Endodermal cell (in vitro differentiated cells): ENCODE measurements at regions not wholly inside any gene's neighbourhood (a gene's known extent, or its start where the extent isn't known, plus 50 kb on each side); places are given as distances from the start of the nearest gene placed in this dataset.

ENCODE experiments used
- DNase-seq: peaks from one replicate; pipeline ENCODE4 v3.0.0-alpha.2; 2017
- H3K27ac ChIP-seq: 2 replicates; pipeline ENCODE4 v1.5.1; 2013; ENCODE audit warnings: mild to moderate bottlenecking, low read depth, low read length, moderate library complexity
- H3K27me3 ChIP-seq: 2 replicates; pipeline ENCODE4 v1.6.1; 2013; ENCODE audit warnings: mild to moderate bottlenecking, low read length, moderate library complexity; ENCODE audit not compliant: insufficient read depth, control insufficient read depth, poor library complexity, severe bottlenecking
- H3K36me3 ChIP-seq: 2 replicates; pipeline ENCODE4 v1.7.0; 2013; ENCODE audit warnings: mild to moderate bottlenecking, low read length, moderate library complexity; ENCODE audit not compliant: control insufficient read depth, insufficient read depth
- H3K4me1 ChIP-seq: one replicate; pipeline ENCODE4 v1.7.0; 2013; ENCODE audit warnings: low read length; ENCODE audit not compliant: control insufficient read depth, insufficient read depth
- H3K4me3 ChIP-seq: 2 replicates; pipeline ENCODE4 v1.5.1; 2013; ENCODE audit warnings: mild to moderate bottlenecking, low read length, moderate library complexity
- H3K9ac ChIP-seq: 2 replicates; pipeline ENCODE4 v1.6.1; 2013; ENCODE audit warnings: mild to moderate bottlenecking, low read length, moderate library complexity; ENCODE audit not compliant: poor library complexity, severe bottlenecking; ENCODE audit errors: extremely low read depth
- H3K9me3 ChIP-seq: 2 replicates; pipeline ENCODE4 v1.6.1; 2013; ENCODE audit warnings: mild to moderate bottlenecking, low read length, moderate library complexity; ENCODE audit not compliant: control insufficient read depth
- H3K27ac Mint-ChIP-seq: 2 replicates; pipeline ENCODE4 v1.8.0; 2020; ENCODE audit warnings: mixed read lengths
- H3K27me3 Mint-ChIP-seq: 2 replicates; pipeline ENCODE4 v1.8.0; 2021; ENCODE audit warnings: mild to moderate bottlenecking, mixed read lengths; ENCODE audit not compliant: insufficient read depth
- H3K36me3 Mint-ChIP-seq: 2 replicates; pipeline ENCODE4 v1.8.0; 2020; ENCODE audit warnings: low read depth, mixed read lengths
- H3K4me1 Mint-ChIP-seq: 2 replicates; pipeline ENCODE4 v1.8.0; 2020; ENCODE audit warnings: mixed read lengths
- H3K4me3 Mint-ChIP-seq: 2 replicates; pipeline ENCODE4 v1.8.0; 2020; ENCODE audit warnings: mild to moderate bottlenecking, moderate library complexity, mixed read lengths
- H3K9me3 Mint-ChIP-seq: 2 replicates; pipeline ENCODE4 v1.8.0; 2020; ENCODE audit warnings: mild to moderate bottlenecking, mixed read lengths
- WGBS, 2 experiments: methylation state at CpG; one replicate each; pipeline versions ENCODE4 v1.1.5 to v1.1.7; 2013; ENCODE audit warnings: missing lambda C conversion rate in 2 of 2, mixed read lengths in 1 of 2; ENCODE audit not compliant: insufficient coverage in 1 of 2, insufficient read length in 1 of 2; 5-methylcytosine and 5-hydroxymethylcytosine counted together
- TF ChIP-seq, protein P1 (sequence below): fragments of 200-600 bp; sonication (generic); conservative IDR thresholded peaks from 2 replicates; pipeline ENCODE4 v1.5.0; 2021; ENCODE audit warnings: antibody characterized with exemption, mild to moderate bottlenecking

GRCh38 chr2:139380051-139380450 is 599.9 kb upstream of the NXPH2 start:
- Mint-ChIP-seq H3K27me3 (peaks cover 4% of the 10 kb centered on the region), H3K27ac (no peak overlapping the region), H3K36me3 (no peaks in the 10 kb centered on the region), H3K4me1 (peaks cover 9% of the 10 kb centered on the region), H3K4me3 (no peak overlapping the region), H3K9me3 (no peaks in the 10 kb centered on the region)
- no peak for DNase-seq
- Histone ChIP-seq H3K9ac (no peak overlapping the region), H3K36me3 (no peaks in the 10 kb centered on the region), H3K27ac (no peak overlapping the region), H3K4me1 (peaks cover 4% of the 10 kb centered on the region), H3K4me3 (no peak overlapping the region), H3K27me3 (peaks cover 36% of the 10 kb centered on the region), H3K9me3 (no peaks in the 10 kb centered on the region)
- whole genome bisulfite sequencing, 2 experiments = 90 to 100% methylated on average over 1 of the region's 1 CpG
- TF ChIP-seq, protein P1, sequence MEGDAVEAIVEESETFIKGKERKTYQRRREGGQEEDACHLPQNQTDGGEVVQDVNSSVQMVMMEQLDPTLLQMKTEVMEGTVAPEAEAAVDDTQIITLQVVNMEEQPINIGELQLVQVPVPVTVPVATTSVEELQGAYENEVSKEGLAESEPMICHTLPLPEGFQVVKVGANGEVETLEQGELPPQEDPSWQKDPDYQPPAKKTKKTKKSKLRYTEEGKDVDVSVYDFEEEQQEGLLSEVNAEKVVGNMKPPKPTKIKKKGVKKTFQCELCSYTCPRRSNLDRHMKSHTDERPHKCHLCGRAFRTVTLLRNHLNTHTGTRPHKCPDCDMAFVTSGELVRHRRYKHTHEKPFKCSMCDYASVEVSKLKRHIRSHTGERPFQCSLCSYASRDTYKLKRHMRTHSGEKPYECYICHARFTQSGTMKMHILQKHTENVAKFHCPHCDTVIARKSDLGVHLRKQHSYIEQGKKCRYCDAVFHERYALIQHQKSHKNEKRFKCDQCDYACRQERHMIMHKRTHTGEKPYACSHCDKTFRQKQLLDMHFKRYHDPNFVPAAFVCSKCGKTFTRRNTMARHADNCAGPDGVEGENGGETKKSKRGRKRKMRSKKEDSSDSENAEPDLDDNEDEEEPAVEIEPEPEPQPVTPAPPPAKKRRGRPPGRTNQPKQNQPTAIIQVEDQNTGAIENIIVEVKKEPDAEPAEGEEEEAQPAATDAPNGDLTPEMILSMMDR = no peak

DNA sequence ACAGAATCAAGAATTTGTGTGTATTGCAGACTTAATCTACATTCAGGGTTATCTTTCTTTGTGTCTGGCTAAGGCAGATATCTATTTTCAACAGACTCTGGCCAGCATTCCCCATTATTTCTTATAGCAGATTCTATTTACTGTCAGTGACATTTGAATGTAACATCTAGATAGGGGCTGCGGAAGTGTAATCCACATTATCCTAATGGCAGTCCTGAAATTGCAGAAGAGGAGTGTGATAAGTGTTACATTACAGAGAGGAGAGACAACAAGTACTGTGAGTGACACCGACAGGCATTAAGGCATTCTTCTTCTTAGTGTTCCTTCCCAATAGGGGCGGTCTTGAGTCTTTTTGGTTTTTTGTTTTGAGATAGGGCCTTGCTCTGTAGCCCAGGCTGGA is 598.2 kb upstream of the NXPH2 start:
- TF ChIP-seq, protein P1 = no peak
- Histone ChIP-seq H3K9ac (no peak overlapping the region), H3K27me3 (peaks cover 26% of the 10 kb centered on the region), H3K9me3 (no peaks in the 10 kb centered on the region), H3K4me1 (peaks cover 4% of the 10 kb centered on the region), H3K36me3 (no peaks in the 10 kb centered on the region), H3K27ac (no peak overlapping the region), H3K4me3 (no peak overlapping the region)
- Mint-ChIP-seq H3K36me3 (no peaks in the 10 kb centered on the region), H3K4me1 (peaks cover 9% of the 10 kb centered on the region), H3K27me3 (peaks cover 4% of the 10 kb centered on the region), H3K4me3 (no peak overlapping the region), H3K27ac (no peak overlapping the region), H3K9me3 (no peaks in the 10 kb centered on the region)
- no peak for DNase-seq
- WGBS, 2 experiments = 62 to 70% methylated on average over 2 to 3 of the region's 3 CpGs

GRCh38 chr2:139374296-139374850 is 594.2 kb upstream of the NXPH2 start:
- H3K4me1 ChIP-seq = no peaks in the 10 kb centered on the region
- Mint-ChIP-seq H3K27ac (no peak overlapping the region), H3K36me3 (no peaks in the 10 kb centered on the region), H3K4me3 (no peak overlapping the region), H3K9me3 (peaks cover 5% of the 10 kb centered on the region), H3K4me1 (peaks cover 17% of the 10 kb centered on the region), H3K27me3 (peaks cover under 1% of the 10 kb centered on the region)
- no peak overlapping the region for H3K9ac ChIP-seq
- no peaks in the 10 kb centered on the region for H3K36me3 ChIP-seq
- no peak overlapping the region for H3K4me3 ChIP-seq
- no peaks in the 10 kb centered on the region for H3K9me3 ChIP-seq
- no peak overlapping the region for H3K27ac ChIP-seq
- DNase-seq = no peak
- 92 to 95% methylated on average over 3 to 4 of the region's 4 CpGs for WGBS, 2 experiments
- no peaks in the 10 kb centered on the region for H3K27me3 ChIP-seq
- TF ChIP-seq, protein P1 = no peak
